Lower leg skin (tissue), 4 donors: ENCODE measurements at regions not wholly inside any gene's neighbourhood (a gene's known extent, or its start where the extent isn't known, plus 50 kb on each side); places are given as distances from the start of the nearest gene placed in this dataset.
A peak's percentile ranks its signal among the peaks of the same experiment; 100 is the strongest.

Experiments used
- DNase-seq, 2 donors: peaks; one replicate each; pipeline ENCODE4 v3.0.0-alpha.2; 2019; ENCODE audit warnings: low spot score in 2 of 2
- H3K4me3 ChIP-seq: fragments of 200-600 bp; sonication (generic); 2 replicates; pipeline ENCODE4 v1.5.1; 2017; ENCODE audit warnings: mild to moderate bottlenecking, low read depth; ENCODE audit not compliant: poor library complexity, severe bottlenecking
- CTCF ChIP-seq, 3 donors: fragments of 450-650 bp; IDR thresholded peaks; one replicate each; pipeline ENCODE4 v1.5.1; 2016; ENCODE audit warnings: antibody characterized with exemption in 3 of 3, mild to moderate bottlenecking in 3 of 3, moderate library complexity in 2 of 3
- POLR2A ChIP-seq, 2 donors: fragments of 450-650 bp; IDR thresholded peaks; one replicate each; pipeline ENCODE4 v1.6.1; 2016 to 2017; ENCODE audit warnings: antibody characterized with exemption in 2 of 2, mild to moderate bottlenecking in 1 of 2, moderate library complexity in 1 of 2
- WGBS, 2 donors: methylation state at CpG; one replicate each; pipeline ENCODE4 v1.1.5; 2018; 5-methylcytosine and 5-hydroxymethylcytosine counted together
- intact Hi-C: fragments of 100-400 bp; cut with DNase I; formaldehyde crosslinking; loops from one replicate; pipeline ENCODE4 v1.15.0; 2023; ENCODE audit warnings: low total_unique reads

- intact Hi-C loops: no loop called here
- H3K4me3 ChIP-seq: no peak overlapping the region
- 77 to 79% methylated on average over 14 to 16 of the region's 16 CpGs for WGBS, 2 donors
- no peak for TF ChIP-seq CTCF (IDR thresholded peaks at IDR 0.05)
- no peak for TF ChIP-seq POLR2A (IDR thresholded peaks at IDR 0.05)
- peak in 1 of 2 donors; percentile 72 for DNase-seq
Observed at GRCh38 chr4:8708401-8709021, 115.9 kb downstream of the CPZ start.

- WGBS, 2 donors: 47 to 54% methylated on average over 15 of the region's 15 CpGs
- intact Hi-C loops: no loop called here
- TF ChIP-seq CTCF (IDR thresholded peaks at IDR 0.05) (no peak), POLR2A (IDR thresholded peaks at IDR 0.05) (no peak)
- H3K4me3 ChIP-seq: no peak overlapping the region
- DNase-seq: peak in 1 of 2 donors; percentile 70
Observed at GRCh38 chr4:8707045-8707781, 114.6 kb downstream of the CPZ start.

GRCh38 chr4:8706216-8707044, 113.9 kb downstream of the CPZ start:
- no peak overlapping the region for H3K4me3 ChIP-seq
- 53 to 58% methylated on average over 18 to 21 of the region's 21 CpGs for WGBS, 2 donors
- peak in 1 of 2 donors; percentile 65 for DNase-seq
- TF ChIP-seq CTCF (IDR thresholded peaks at IDR 0.05): no peak
- TF ChIP-seq POLR2A (IDR thresholded peaks at IDR 0.05): no peak
- intact Hi-C loops: no loop called here

GRCh38 chr4:8705161-8706145, 112.9 kb downstream of the CPZ start:
- TF ChIP-seq CTCF (IDR thresholded peaks at IDR 0.05) (no peak), POLR2A (IDR thresholded peaks at IDR 0.05) (no peak)
- intact Hi-C loops: no loop called here
- peak in 1 of 2 donors; percentile 76 for DNase-seq
- 52 to 60% methylated on average over 22 to 23 of the region's 23 CpGs for WGBS, 2 donors
- no peak overlapping the region for H3K4me3 ChIP-seq

- TF ChIP-seq CTCF (IDR thresholded peaks at IDR 0.05) (no peak), POLR2A (IDR thresholded peaks at IDR 0.05) (no peak)
- no peak overlapping the region for H3K4me3 ChIP-seq
- DNase-seq: peak in 1 of 2 donors; percentile 75
- 54 to 57% methylated on average over 8 to 9 of the region's 9 CpGs for WGBS, 2 donors
- intact Hi-C loops: no loop called here
Observed at GRCh38 chr4:8704632-8705031, 112.1 kb downstream of the CPZ start.
